HG03045 (cell line): ENCODE measurements at regions not wholly inside any gene's neighbourhood (a gene's known extent, or its start where the extent isn't known, plus 50 kb on each side); places are given as distances from the start of the nearest gene placed in this dataset.

Experiments
- ATAC-seq: cut with Tn5 transposase; IDR thresholded peaks from one replicate; pipeline ENCODE4 v1.9.1; 2021; ENCODE audit warnings: mild to moderate bottlenecking, moderate library complexity; ENCODE audit not compliant: unreplicated experiment

- no peak for ATAC-seq
Observed at GRCh38 chr6:22043284-22043962, 253.4 kb downstream of the PRL start.

DNA sequence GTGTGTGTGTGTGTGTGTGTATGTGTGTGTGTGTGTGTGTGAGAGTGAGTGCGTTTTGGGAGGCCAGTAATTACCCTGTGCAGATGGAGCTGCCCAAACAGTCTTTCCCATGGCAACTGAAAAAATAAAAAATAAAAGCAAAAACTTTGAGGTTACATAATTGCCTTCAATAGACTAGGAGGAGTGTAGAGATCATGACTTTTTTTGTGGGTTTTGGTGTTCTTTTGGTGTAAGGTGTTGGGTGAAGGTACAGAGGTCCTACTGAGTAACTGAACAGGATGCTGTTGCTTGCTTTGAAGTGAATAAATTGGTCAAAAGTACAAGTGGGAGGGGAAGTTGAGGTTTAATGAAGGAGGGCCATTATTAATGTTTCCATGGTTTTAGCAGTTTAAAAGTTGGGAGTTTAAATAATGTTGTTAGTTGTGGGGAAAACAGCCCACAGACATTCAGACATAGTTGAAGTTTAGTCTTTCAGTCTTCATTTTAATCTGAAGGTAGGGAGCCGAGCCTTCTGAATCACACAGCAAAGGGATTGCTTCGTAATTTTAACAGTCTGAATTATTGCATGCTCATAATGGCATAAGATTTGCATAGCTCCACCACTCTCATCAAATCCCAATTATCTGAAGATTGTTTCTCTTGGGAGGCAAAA is 251.4 kb downstream of the PRL start:
- ATAC-seq: no peak

DNA sequence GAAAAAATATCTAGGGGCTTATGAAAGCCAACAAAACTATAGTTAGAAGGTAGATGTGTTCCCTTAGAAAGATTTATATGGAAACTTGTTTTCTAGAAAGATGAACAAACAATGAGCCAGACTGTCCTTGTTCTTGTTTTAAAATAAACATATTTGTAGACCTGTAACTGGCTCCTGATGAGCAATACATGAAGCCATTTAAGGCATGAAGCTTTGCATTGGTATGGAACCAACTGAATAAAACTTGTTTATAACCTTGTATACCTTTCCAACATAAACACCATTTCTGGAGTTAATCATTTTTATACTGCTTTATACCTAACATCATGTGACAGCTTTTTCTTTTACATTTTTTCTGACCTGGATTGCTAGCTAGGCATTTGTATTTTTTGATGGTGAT is 247.8 kb downstream of the PRL start:
- no peak for ATAC-seq

- no peak for ATAC-seq
Observed at GRCh38 chr6:22053391-22053997, 243.3 kb downstream of the PRL start.

DNA sequence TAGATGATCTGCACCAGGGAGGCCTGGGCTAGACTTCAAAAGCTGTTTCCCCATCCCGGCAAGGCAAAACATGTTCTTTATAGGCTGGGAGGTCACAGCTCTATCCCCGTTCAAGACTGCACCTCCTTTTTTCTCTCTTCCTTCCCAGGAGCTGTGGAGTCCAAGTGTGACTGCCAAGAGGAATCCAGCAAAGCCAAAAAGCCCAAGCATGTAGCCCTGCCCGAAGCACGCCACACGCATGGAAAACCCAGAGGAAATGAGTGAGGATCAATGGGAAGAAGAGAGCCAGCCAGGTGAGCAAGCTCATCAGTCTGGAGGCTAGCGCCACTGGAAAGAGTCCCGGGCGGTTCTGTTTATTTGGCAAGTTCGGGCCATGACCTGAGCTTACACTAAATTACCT is 240.4 kb downstream of the PRL start:
- no peak for ATAC-seq

DNA sequence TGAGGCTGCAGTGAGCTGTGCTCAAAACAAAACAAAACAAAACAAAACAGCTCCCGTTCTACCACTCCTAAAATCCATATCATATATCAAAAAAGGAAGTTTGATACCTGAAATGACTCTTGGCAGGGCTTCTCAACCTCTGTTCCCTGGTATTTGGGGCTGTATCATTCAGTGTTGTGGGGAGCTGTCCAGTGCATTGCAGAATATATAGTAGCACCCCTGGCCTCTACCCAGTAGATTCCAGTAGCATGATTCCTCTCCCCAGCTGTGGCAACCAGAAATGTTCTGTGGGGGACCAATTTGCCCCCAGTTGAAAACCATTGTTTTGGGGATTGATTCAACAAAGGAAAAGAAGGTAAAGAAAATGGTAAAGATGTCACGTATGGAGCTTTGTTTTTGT is 238.9 kb downstream of the PRL start:
- ATAC-seq: no peak

- no peak for ATAC-seq
Observed at GRCh38 chr6:22059126-22059525, 237.7 kb downstream of the PRL start.

- ATAC-seq: no peak
Observed at GRCh38 chr6:22059946-22060345, 236.9 kb downstream of the PRL start.

DNA sequence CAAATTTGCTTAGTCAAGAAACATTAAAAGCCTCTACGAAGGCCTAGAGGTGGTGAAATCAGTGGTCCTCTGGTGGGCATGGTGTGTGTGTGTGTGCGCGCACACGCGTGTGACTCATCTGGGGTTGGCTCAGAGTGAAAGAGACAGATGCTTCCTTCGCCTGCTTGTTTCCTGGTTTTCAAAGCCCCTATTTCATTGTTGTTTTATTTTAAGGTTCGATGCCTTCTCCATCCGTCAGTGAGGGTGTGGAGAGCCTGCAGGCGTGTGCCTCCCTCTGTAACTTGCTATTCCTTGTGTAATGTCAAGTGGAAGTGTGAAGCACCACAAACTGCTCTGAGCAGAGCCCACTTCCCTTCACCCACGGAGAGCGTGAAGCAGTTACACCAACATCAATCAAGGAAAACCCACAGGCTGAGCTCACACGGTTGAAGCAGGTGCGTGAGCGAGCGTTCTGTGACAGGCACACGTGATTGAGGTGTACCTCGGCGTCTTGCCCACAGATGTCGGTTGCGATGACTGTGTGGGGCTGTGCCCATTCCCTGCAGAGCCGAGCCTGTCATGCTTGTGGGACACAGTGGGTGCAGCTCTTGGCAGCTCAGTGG is 233.9 kb downstream of the PRL start:
- no peak for ATAC-seq

DNA sequence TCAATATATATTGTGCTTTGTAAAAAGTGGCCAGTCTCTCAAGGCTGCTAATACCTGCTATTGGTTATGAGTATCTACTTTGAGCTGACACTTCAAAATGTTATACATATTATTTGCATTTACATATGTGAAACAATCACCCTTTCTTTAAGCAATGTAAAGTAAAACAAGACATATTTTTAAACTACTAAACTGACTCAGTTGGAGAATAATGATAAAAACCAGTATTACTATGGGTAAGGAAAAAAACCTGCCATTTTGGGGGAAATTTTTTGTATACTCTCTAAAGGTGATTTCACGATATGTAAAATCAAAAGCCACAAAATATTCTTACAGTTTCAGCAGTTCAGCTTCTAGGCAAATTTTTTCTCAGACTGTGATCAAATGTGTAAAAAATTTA is 232.3 kb downstream of the PRL start:
- ATAC-seq: no peak

- no peak for ATAC-seq
Observed at GRCh38 chr6:22067122-22067521, 229.7 kb downstream of the PRL start.

DNA sequence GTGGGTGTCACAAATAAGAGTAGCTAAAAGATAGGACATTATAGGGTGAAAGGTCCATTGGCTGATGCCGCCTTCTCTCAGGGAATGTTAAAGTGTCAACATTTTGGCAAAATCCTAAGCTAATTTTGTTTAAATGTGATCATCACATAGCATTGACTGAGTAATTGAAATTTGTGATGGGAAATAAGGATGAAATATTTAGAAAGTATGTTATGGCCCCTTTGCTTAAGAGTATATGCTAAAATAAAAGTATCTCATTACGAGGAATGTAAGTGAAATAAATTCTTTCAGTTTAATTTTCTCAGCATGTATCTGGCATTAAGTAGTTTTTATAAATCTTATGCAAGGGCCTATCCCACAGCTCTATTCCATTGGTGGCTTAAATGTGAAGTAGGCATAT is 229.2 kb downstream of the PRL start:
- ATAC-seq: no peak

DNA sequence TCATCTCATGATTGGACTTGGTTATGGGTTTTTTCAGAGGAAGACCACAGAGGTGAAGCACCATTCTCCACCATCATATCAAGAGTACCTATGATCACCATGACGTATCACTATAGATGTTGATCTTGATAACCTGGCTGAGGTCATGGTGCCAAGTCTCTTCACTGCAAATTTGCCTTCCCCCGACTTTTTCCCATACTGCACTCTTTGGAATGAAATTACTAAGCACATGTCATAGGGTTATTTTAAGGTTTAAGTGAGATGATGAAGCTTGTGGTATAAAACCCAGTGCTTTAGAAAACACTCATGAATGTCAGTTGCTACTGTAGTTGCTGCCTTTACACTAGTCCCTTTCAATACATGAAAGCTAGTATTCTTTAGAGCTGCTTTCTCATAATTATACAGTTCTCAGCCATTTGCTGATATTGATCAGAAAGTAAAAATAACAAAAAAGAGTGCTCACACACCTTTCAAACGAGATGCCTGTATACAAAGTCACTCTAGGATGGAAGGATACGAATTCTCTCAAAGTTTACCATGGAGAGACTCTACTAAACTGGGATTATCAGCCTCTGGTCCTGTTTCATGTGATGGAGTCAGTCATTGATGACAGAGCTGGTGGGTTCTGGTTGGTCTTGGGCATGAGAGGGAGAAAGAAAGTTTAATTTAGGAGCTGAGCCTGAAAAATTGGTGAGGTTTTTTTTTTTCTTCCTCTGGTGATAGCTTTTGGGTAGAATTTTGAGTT is 228.1 kb downstream of the PRL start:
- ATAC-seq: peak; percentile 59

- no peak for ATAC-seq
Observed at GRCh38 chr6:22069306-22069800, 227.5 kb downstream of the PRL start.

- ATAC-seq: no peak
Observed at GRCh38 chr6:22071270-22072041, 225.4 kb downstream of the PRL start.

DNA sequence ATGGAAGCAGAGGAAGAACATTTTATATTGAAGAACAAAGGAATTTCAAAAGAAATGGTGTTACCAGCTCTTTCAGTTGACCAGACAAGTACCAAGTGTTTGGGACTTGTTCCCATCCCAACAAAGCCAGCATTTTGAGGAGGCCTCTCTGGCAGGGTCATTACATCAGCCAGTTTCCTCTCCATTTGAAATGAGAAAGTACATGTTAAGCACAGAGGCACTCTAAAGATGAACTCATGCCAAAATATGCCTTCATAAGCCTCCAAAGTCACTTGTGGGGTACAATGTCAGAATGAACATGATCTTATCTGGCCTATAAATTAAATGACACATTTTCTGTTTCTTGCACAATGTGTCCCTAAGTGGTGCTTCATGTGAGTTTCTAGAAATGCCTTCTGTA is 223.9 kb downstream of the PRL start:
- no peak for ATAC-seq

- no peak for ATAC-seq
Observed at GRCh38 chr6:22073516-22074198, 223.2 kb downstream of the PRL start.

- ATAC-seq: no peak
Observed at GRCh38 chr6:22078288-22078687, 218.5 kb downstream of the PRL start.

GRCh38 chr6:22078802-22079545 is 217.9 kb downstream of the PRL start:
- no peak for ATAC-seq
